Motor neuron (in vitro differentiated cells): ENCODE measurements at regions not wholly inside any gene's neighbourhood (a gene's known extent, or its start where the extent isn't known, plus 50 kb on each side); places are given as distances from the start of the nearest gene placed in this dataset.

Experiments used
- ATAC-seq, 8 experiments: fragments of 200-7000 bp; cut with Tn5 transposase; replicated peaks in 6 of 8; 2 replicates each; pipeline ENCODE4 v1.8.0; 2021; ENCODE audit warnings: mild to moderate bottlenecking in 8 of 8, moderate library complexity in 8 of 8
- H3K27ac ChIP-seq, 2 donors: fragments of 250-450 bp; sonication (Bioruptor Pico); 2 replicates each; pipeline ENCODE4 v1.9.0; 2021; ENCODE audit warnings: antibody characterized with exemption in 2 of 2, mild to moderate bottlenecking in 2 of 2, moderate library complexity in 1 of 2
- H3K4me1 ChIP-seq, 2 donors: fragments of 250-450 bp; sonication (Bioruptor Pico); replicated peaks in 1 of 2; 2 replicates each; pipeline ENCODE4 v1.6.1; 2021; ENCODE audit warnings: antibody characterized with exemption in 2 of 2, mild to moderate bottlenecking in 2 of 2, moderate library complexity in 1 of 2
- H3K4me3 ChIP-seq, 5 donors: fragments of 250-450 bp; sonication (Bioruptor Pico); 2 replicates each; pipeline ENCODE4 v1.9.0; 2021; ENCODE audit warnings: antibody characterized with exemption in 5 of 5, mild to moderate bottlenecking in 5 of 5, moderate library complexity in 4 of 5
- WGBS, 10 experiments: fragments of 450-650 bp; shearing (Covaris generic); methylation state at CpG; one replicate each; pipeline ENCODE4 v1.0.0; 2022; 5-methylcytosine and 5-hydroxymethylcytosine counted together
- in situ Hi-C, 9 experiments: fragments of 400-800 bp; cut with MboI; loops; one replicate each; pipeline ENCODE4 v1.15.0; 2021; ENCODE audit warnings: low sequenced_read_pairs in 9 of 9, low pct_unique_long_range_greater_than_20kb in 2 of 9; ENCODE audit not compliant: unreplicated experiment in 9 of 9

DNA sequence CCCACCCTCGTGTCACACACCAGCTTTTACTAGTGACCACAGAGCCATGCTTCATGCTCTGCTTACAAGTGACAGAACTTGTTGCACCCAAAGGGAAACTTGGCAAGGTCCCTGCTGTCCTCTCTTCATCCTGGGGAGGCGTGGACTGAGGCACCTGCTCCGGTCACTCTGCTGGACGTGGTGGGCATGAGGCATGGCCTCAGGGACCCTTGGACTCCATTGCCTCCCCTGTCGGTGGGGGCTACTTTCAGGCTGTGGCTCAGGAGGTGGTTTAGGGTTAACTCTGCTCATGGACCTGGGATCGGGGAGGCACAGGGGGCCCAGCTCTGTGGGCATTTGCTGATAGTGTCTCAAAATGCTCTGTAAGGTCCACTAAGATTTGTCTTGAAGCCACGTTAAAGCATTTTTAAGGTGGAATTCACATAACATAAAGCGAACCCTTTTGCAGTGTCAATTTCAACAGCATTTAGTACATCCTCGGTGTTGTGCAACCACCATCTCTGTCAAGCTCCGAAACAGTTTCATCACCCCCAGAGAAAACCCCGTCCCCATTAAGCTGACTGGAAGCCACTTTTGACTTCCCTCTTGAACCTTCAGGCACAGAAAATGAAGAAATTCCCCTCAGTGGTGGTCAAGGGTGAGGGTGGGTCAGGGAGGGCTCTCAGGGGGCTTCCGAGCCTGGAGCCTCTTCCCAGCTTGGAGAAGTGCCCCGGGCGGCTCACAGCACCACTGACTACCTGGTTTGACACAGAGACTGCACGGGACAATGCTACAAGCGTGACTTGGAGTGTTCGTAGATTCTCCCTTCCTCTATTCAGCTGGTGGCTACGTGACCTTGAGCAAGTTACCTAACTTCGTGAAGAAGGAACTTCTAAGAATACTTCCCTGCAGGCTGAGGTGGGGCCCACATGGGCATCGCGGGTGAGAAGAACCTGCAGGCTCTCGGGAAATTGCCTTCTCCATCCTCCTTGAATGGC, 100.0 kb upstream of the HDAC4 start:
- in situ Hi-C loops = no loop called here
- 27 to 100% (median 83%) methylated on average over 1 to 10 of the region's 22 CpGs; no CpG with 5 or more reads in 1 of the 10 experiments for WGBS, 10 experiments
- H3K4me3 ChIP-seq = no peak overlapping the region
- H3K4me1 ChIP-seq = peaks cover 10 to 12% of the 10 kb centered on the region in 2 donors
- H3K27ac ChIP-seq = no peak overlapping the region
- ATAC-seq = no peak

DNA sequence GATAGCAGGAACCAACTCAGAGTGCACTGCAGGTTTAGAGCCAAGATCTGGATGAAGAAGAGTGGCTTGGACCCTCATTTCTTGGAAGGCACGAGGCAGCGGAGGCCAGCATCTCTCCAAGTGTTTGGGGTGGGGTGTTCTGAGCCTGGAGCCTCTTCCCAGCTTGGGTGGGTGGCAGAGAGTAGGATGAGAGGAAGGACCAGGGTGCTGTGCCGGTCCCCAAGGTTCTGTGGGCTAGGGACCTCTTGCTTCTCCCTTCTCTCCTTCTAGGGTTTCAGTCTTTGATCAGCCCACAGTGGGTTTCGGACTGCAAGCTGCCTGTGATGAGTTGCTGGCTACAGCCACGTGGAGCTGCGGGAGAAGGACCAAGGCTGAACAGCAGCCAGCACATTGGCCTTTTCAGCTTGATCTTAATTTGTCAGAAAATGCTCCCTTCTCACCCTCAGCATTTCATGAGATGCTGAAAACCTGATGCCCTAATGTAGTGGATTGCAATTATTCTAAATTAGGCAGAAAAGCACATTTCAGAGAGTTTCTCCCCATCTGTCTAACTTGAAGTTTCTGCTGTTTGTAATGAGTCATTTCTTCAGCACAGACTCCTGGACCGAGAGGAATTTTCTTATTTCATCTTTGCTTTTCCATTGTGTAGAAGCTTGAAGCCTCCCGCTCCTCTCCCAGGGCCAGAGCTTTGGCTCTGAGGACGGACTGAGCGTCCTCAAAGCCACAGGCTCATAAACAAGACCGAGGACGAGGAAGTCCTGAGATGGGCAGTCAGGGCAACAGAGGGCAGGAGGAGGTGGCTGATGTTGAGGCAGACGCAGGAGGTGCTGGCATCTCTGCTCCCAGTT, 99.1 kb upstream of the HDAC4 start:
- in situ Hi-C loops = no loop called here
- Histone ChIP-seq H3K27ac (no peak overlapping the region), H3K4me1 (peaks cover 19 to 21% of the 10 kb centered on the region in 2 donors), H3K4me3 (no peak overlapping the region)
- 0 to 89% (median 40%) methylated on average over 1 to 13 of the region's 13 CpGs; no CpG with 5 or more reads in 2 of the 10 experiments for WGBS, 10 experiments
- no peak for ATAC-seq

DNA sequence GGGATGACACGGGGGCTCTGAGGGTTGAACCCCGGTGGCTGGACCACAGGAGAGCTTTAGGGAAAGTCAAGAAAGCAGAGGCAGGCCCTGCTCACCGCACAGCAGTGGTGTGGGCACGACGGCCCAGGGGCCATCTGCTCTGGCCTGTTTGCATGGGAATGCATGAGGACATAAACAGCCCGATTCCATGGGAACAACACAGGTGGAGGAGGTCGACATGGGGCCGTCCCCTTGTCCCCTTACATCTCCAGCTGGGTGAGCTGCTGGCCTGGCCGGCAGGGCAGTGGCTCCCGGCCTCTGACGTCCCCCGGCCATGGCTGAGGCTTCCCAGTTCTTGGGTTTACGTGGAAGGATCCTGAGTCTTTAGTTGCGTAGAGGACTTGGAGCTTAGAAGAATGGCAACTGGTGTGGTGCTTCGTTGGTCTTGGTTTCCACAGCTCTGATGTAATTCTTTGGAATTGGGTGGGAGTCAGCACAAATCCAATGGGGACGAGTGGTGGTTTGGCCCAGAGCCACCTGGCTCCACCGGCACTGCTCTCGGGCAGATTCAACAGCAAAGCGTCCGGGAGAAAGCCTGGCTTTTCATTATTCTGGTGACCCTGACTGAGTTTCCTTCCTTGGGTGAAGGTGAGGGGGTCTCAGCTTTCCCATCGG, 98.3 kb upstream of the HDAC4 start:
- H3K4me3 ChIP-seq = no peak overlapping the region
- peak in 1 of 8 experiments; percentile 30 for ATAC-seq

DNA sequence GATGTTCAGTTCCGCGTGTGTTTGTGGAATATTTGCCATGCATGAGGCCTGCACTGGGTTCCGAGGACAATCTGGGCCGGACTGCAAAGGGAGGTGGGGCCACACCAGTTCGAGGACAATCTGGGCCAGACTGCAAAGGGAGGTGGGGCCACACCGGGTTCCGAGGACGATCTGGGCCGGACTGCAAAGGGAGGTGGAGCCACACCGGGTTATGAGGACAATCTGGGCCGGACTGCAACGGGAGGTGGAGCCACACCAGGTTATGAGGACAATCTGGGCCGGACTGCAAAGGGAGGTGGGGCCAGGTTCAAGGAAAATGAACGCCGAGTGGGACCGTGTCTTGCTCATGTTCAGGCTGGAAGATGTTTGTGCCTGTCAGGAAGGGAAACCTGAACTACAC, 97.8 kb upstream of the HDAC4 start:
- in situ Hi-C loops = no loop called here
- H3K4me3 ChIP-seq = no peak overlapping the region
- H3K4me1 ChIP-seq = peaks cover 16 to 21% of the 10 kb centered on the region in 2 donors
- 40 to 100% (median 65%) methylated on average over 2 to 9 of the region's 16 CpGs; no CpG with 5 or more reads in 4 of the 10 experiments for WGBS, 10 experiments
- no peak for ATAC-seq
- no peak overlapping the region for H3K27ac ChIP-seq

More for the DNA sequence above, 98.3 kb upstream of the HDAC4 start:
- 18 to 90% (median 83%) methylated on average over 2 to 9 of the region's 21 CpGs; no CpG with 5 or more reads in 4 of the 10 experiments for WGBS, 10 experiments
- in situ Hi-C loops = no loop called here
- H3K4me1 ChIP-seq = peaks cover 17 to 22% of the 10 kb centered on the region in 2 donors
- no peak overlapping the region for H3K27ac ChIP-seq

DNA sequence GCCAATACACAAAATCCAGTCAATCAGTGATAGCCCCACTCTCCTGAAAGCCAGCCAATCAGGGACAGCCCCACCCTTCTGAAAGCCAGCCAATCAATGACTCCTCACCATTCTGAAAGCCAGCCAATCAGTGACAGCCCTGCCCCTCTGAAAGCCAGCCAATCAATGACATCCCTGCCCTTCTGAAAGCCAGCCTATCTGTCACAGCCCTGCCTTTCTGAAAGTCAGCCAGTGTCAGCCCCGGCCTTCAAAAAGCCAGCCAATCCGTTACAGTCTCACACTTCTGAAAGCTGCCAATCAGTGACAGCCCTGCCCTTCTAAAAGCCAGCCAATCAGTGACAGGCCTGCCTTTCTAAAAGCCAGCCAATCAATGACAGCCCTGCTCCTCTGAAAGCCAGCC, 95.9 kb upstream of the HDAC4 start:
- H3K27ac ChIP-seq = no peak overlapping the region
- H3K4me1 ChIP-seq = peaks cover 16 to 21% of the 10 kb centered on the region in 2 donors
- WGBS, 10 experiments = 55% methylated on average over 2 of the region's 2 CpGs; no CpG with 5 or more reads in 9 of the 10 experiments
- ATAC-seq = peak in 6 of 8 experiments; percentile 38 to 95 (median 92)
- H3K4me3 ChIP-seq = no peak overlapping the region
- in situ Hi-C loops = no loop called here

DNA sequence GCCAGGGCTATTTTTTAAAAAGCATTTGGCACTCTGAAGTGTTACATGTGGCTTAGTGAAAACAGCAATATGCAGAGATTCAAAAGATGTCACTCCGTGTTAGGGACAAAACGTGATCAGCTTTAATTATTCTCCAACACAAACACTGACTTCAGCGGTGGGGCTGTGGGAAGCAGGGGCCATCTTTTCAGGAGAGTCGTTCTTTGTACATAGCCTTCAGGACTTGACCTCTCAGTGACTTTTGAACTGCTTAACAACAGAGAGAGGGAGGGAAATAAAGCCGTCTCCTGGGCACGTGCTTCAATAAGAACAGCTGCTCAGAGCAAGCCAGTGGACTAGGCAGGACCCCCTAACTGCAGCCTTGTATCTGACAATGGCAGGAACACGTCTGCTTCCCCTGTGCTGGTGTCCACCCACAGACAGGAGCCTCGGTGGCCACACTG, 95.0 kb upstream of the HDAC4 start:
- peak in 3 of 8 experiments; percentile 16 to 21 (median 17) for ATAC-seq
- peaks cover 16 to 21% of the 10 kb centered on the region in 2 donors for H3K4me1 ChIP-seq
- no peak overlapping the region for H3K4me3 ChIP-seq
- in situ Hi-C loops = no loop called here
- WGBS, 10 experiments = 0 to 44% (median 0%) methylated on average over 1 to 6 of the region's 8 CpGs; no CpG with 5 or more reads in 2 of the 10 experiments
- peak overlapping the region in 1 of 2 donors; percentile 48 for H3K27ac ChIP-seq

DNA sequence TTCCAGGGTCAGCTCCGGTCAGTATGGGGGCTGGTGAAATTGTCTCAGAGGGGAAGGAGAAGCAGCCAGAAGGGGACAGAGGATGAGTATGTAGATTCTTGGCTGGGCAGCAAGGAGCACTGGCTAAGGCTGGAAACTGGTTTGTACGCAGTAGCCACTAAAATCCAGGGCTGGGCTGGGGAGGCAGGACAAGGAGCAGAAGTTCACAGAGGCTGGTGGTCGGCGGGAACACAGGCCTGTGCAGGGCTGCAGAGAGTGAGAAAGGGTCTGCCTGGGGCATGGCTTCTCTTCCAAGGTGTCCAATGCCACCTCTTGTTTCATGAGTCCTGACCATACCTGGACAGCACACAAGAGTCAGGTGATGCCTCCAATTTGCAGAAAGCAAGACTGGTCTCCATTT, 94.4 kb upstream of the HDAC4 start:
- no peak for ATAC-seq
- Histone ChIP-seq H3K27ac (no peak overlapping the region), H3K4me3 (no peak overlapping the region), H3K4me1 (peaks cover 16 to 21% of the 10 kb centered on the region in 2 donors)
- 80 to 100% (median 80%) methylated on average over 1 of the region's 4 CpGs; no CpG with 5 or more reads in 6 of the 10 experiments for WGBS, 10 experiments
- in situ Hi-C loops = no loop called here

DNA sequence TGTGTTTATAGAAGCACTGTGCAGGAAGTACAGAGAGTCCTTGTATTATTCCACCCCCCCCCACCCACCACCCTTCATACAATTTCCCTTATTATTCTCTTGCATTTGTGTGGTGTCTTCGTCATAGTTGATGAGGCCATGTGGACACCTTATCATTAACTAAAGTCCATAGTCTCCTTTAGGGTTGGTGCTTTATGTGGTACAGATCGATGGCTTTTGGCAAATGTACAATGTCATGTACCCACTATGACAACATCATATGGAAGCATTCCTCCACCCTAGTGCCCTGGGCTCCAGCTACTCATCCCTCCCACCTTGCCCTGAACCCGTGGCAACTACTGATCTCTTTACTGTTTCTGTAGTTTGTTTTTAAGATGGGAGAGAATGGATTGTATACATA, 93.8 kb upstream of the HDAC4 start:
- Histone ChIP-seq H3K4me1 (peaks cover 16 to 23% of the 10 kb centered on the region in 2 donors), H3K27ac (no peak overlapping the region), H3K4me3 (no peak overlapping the region)
- no peak for ATAC-seq
- in situ Hi-C loops = no loop called here
- 33 to 100% (median 82%) methylated on average over 1 to 2 of the region's 3 CpGs; no CpG with 5 or more reads in 4 of the 10 experiments for WGBS, 10 experiments

DNA sequence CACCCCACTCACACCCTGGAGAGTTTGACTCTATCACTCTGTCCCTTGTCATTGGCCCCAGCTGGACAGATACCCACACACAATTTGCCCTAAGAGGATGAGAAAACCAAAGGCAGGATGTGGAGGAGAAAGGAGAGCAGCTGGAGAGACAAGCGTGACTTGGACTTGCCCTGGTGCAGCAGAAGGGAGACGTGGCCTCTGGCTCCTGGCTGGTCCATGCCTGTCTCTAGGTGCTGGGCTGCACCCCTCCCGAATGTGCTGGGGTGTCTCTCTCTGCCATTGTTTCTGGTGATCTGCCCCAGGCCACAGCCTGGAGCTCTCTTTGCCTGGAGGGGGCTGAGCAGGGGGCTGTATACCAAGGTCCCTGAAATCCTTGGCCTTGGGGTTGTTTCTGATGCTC, 88.7 kb upstream of the HDAC4 start:
- H3K4me1 ChIP-seq = peaks cover 6 to 16% of the 10 kb centered on the region in 2 donors
- no peak overlapping the region for H3K27ac ChIP-seq
- in situ Hi-C loops = no loop called here
- H3K4me3 ChIP-seq = no peak overlapping the region
- WGBS, 10 experiments = 90% methylated on average over 2 of the region's 3 CpGs; no CpG with 5 or more reads in 9 of the 10 experiments
- no peak for ATAC-seq

DNA sequence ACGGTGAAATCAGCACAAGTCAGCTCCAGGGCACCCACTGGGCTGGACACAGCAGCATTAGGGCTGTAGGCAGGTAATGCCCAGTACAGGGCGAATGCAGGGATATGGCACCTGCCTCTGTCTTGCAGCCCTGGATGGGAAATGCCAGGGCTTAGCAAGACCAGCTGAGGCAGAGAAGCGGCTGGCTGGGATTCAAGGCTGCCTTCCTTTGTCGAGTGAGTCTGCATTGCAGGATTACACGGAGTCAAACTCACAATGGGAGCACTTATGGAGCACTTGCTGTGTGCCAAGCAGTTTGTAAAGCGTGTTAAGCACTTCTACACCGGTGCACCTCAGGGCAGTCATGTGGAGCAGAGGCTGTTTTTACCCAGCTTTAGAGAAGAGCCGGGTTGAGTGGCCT, 87.3 kb upstream of the HDAC4 start:
- Histone ChIP-seq H3K4me1 (peaks cover 6 to 25% of the 10 kb centered on the region in 2 donors), H3K27ac (no peak overlapping the region), H3K4me3 (no peak overlapping the region)
- peak in 2 of 8 experiments; percentile 10 to 29 for ATAC-seq
- in situ Hi-C loops = no loop called here
- WGBS, 10 experiments = 25 to 100% (median 63%) methylated on average over 1 to 6 of the region's 8 CpGs; no CpG with 5 or more reads in 2 of the 10 experiments

DNA sequence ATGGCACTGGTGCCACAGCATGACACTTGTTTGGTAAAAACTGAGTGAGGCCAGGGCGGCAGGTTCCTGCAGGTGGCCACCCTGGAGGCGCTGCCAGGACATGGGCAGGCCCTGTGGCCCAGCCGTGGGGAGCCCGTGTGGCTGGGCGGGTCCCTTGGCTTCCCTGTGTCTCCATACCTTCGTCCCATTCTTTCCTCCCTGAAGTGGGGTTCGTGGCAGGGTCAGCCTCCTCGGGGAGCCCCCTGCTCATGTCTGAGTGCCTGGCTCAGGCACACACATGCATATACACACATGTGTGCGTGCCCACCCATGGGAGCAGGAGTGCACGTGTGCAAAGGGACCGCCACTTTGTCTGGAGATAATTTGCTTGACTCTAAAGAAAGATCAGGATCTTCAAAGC, 86.5 kb upstream of the HDAC4 start:
- in situ Hi-C loops = no loop called here
- peaks cover 14 to 33% of the 10 kb centered on the region in 2 donors for H3K4me1 ChIP-seq
- H3K27ac ChIP-seq = no peak overlapping the region
- WGBS, 10 experiments = 60 to 93% (median 83%) methylated on average over 1 to 3 of the region's 11 CpGs; no CpG with 5 or more reads in 6 of the 10 experiments
- ATAC-seq = peak in 1 of 8 experiments; percentile 11
- H3K4me3 ChIP-seq = no peak overlapping the region

DNA sequence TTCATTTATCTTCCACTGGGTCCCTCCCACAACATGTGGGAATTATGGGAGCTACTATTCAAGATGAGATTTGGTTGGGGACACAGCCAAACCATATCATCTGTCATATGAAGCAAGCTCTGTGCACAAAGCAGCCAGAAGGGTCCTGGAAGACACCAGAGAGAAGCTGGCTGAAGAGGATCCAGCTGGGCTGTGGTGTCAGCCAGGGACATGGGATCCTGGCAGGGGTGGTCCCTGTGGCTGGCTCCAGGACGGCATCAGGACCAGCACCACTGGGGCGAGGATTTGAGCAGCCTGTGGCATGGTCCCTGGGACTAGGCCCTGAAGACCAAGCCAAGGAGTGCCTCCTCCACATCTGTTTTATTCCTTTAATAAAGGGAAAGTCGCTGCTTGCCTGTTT, 84.8 kb upstream of the HDAC4 start:
- ATAC-seq = no peak
- WGBS, 10 experiments = 19 to 100% (median 90%) methylated on average over 1 to 3 of the region's 3 CpGs; no CpG with 5 or more reads in 5 of the 10 experiments
- H3K27ac ChIP-seq = no peak overlapping the region
- in situ Hi-C loops = no loop called here
- peaks cover 14 to 35% of the 10 kb centered on the region in 2 donors for H3K4me1 ChIP-seq
- no peak overlapping the region for H3K4me3 ChIP-seq
